Adipocyte (in vitro differentiated cells): ENCODE measurements at regions not wholly inside any gene's neighbourhood (a gene's known extent, or its start where the extent isn't known, plus 50 kb on each side); places are given as distances from the start of the nearest gene placed in this dataset.

Experiments used
- DNase-seq: peaks from one replicate; pipeline ENCODE4 v3.0.0-alpha.2; 2015; ENCODE audit warnings: low read depth
- H3K27me3 ChIP-seq: replicated peaks from 2 replicates; pipeline ENCODE4 v1.7.0; 2013; ENCODE audit warnings: mild to moderate bottlenecking, low read length, moderate library complexity; ENCODE audit not compliant: control insufficient read depth, insufficient read depth
- H3K36me3 ChIP-seq: 2 replicates; pipeline ENCODE4 v1.7.0; 2013; ENCODE audit warnings: low read length, mild to moderate bottlenecking, moderate library complexity; ENCODE audit not compliant: control insufficient read depth, insufficient read depth, severe bottlenecking
- H3K4me1 ChIP-seq: 2 replicates; pipeline ENCODE4 v1.7.0; 2013; ENCODE audit warnings: mild to moderate bottlenecking, low read length, moderate library complexity; ENCODE audit not compliant: control insufficient read depth, insufficient read depth
- H3K4me3 ChIP-seq: 2 replicates; pipeline ENCODE4 v1.7.0; 2013; ENCODE audit warnings: mild to moderate bottlenecking, low read length, moderate library complexity
- H3K9ac ChIP-seq: 2 replicates; pipeline ENCODE4 v1.7.0; 2013; ENCODE audit warnings: mild to moderate bottlenecking, low read length, moderate library complexity
- H3K9me3 ChIP-seq: 2 replicates; pipeline ENCODE4 v1.7.0; 2013; ENCODE audit warnings: mild to moderate bottlenecking, low read length, moderate library complexity; ENCODE audit not compliant: control insufficient read depth

GRCh38 chr7:91661727-91662126 lies 218.8 kb downstream of the MTERF1 start:
- no peak for DNase-seq
- H3K4me1 ChIP-seq = peaks cover 14% of the 10 kb centered on the region

DNA sequence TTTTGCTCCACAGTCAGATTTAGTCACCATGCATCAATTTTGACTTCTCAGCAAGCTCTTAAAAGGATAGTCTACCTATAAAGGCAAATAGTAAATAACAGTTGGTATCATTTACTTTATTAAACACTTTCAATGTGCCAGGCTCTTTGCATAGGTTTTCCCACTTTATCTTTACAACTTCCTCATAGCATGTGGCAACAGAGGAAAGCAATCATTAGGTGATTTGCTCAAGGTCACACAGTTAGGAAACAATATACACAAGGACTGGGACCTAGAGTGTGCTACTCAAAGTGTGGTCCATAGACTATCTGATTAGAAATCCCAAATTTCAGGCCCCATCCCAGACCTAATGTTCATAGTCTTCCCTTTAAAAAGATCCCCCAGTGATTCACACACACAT lies 212.3 kb downstream of the MTERF1 start:
- Histone ChIP-seq H3K27me3 (no peaks in the 10 kb centered on the region), H3K4me1 (no peaks in the 10 kb centered on the region), H3K36me3 (no peaks in the 10 kb centered on the region), H3K9ac (no peak overlapping the region), H3K9me3 (no peaks in the 10 kb centered on the region), H3K4me3 (no peak overlapping the region)
- no peak for DNase-seq

More at GRCh38 chr7:91661727-91662126, 218.8 kb downstream of the MTERF1 start:
- H3K9ac ChIP-seq = no peak overlapping the region
- H3K27me3 ChIP-seq = no peaks in the 10 kb centered on the region
- H3K9me3 ChIP-seq = no peaks in the 10 kb centered on the region
- H3K36me3 ChIP-seq = no peaks in the 10 kb centered on the region
- no peak overlapping the region for H3K4me3 ChIP-seq

DNA sequence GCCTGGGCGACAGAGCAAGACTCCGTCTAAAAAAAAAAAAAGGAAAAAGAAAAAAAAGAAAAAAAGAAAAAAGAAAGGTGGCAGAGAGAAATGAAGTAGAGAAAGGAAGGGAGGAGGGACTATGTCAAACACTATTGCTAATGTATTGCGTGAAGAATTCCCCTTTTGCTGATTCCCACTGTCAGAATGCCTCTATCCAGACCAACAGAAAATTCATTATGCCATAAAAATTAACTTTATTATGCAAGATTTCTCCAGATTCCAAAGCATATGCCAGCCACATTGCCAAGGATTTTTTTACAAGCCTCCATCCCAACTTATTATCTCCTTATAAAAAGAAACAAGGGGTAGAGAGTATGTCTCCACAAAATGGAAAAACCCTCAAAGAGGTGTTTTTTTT lies 209.3 kb downstream of the MTERF1 start:
- Histone ChIP-seq H3K9ac (no peak overlapping the region), H3K4me3 (no peak overlapping the region), H3K4me1 (no peaks in the 10 kb centered on the region), H3K27me3 (no peaks in the 10 kb centered on the region), H3K36me3 (no peaks in the 10 kb centered on the region), H3K9me3 (no peaks in the 10 kb centered on the region)
- no peak for DNase-seq

DNA sequence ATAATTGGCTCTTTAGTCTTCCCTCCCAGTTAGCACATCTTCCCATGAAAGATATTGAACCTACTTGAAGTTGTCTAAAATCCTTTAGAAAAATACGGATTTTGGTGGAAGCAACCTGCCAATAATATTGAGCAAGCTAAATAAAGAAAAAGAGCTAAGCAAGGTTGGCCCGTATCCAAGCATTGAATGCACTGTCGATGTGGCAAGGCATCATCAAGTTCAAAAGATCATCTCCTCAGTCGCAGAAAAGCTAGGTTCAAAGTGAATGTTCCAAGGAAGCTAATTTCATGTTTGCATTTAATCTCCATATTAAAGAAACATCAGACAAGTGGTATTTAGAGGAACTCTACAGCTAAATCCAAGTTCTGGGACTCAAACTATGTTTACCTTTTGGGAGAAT lies 206.0 kb downstream of the MTERF1 start:
- Histone ChIP-seq H3K27me3 (no peaks in the 10 kb centered on the region), H3K36me3 (no peaks in the 10 kb centered on the region), H3K4me3 (no peak overlapping the region), H3K9ac (no peak overlapping the region), H3K9me3 (no peaks in the 10 kb centered on the region), H3K4me1 (no peaks in the 10 kb centered on the region)
- no peak for DNase-seq

DNA sequence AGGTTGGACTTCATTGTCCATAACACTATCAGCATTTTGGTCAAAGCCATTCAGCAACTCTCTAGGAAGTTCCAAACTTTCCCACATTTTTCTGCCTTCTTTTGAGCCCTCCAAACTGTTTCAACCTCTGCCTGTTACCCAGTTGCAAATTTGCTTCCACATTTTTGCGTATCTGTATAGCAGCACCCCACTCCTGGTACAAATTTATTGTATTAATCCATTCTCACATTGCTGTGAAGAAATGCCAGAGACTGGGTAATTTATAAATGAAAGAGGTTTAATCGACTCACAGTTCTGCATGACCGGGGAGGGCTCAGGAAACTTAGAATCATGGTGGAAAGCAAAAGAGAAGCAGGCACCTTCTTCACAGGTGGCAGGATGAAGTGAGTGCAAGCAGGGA lies 198.8 kb downstream of the MTERF1 start:
- H3K27me3 ChIP-seq = no peaks in the 10 kb centered on the region
- H3K9ac ChIP-seq = no peak overlapping the region
- H3K4me1 ChIP-seq = peaks cover 22% of the 10 kb centered on the region
- no peaks in the 10 kb centered on the region for H3K36me3 ChIP-seq
- no peak for DNase-seq
- peaks cover 16% of the 10 kb centered on the region for H3K9me3 ChIP-seq
- no peak overlapping the region for H3K4me3 ChIP-seq

DNA sequence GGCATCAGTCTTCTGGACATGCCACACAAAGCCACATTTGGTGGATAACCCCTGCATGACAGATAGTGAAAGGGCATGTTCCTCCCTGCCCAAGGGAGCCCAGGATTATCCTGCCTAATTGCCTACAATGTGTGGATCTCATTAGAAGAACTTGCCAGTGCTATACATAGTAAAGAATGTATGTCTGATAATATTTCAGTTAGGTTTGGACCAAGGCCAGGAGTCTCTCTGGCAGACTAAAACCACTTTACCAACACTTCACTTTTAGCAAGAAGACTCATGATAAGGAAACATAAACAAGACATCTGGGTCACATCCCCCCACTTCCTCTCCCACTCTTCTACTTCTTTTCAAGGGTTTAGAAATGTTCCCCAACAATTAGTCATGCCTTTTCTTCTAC lies 196.7 kb downstream of the MTERF1 start:
- Histone ChIP-seq H3K4me3 (no peak overlapping the region), H3K9ac (no peak overlapping the region), H3K27me3 (no peaks in the 10 kb centered on the region), H3K4me1 (peaks cover 22% of the 10 kb centered on the region), H3K9me3 (peaks cover 16% of the 10 kb centered on the region), H3K36me3 (no peaks in the 10 kb centered on the region)
- DNase-seq = peak; percentile 58

DNA sequence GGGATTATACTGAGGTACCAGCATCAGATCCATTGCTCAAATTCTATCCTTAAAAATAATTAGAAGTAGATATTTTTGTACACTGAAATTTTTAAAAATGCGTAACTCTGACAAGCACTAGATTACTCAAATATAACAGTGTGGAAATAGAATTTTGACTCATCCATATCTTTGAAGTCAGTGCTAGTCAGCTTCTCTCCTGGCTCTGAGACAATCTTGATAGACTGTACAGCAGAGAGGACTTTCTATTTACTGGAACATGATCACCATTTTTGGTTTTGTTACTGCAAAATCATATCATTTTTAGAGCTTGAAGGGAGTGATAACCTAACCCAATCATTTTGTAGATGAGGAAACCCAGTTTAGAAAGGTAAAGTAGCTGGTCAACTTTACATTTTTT lies 195.0 kb downstream of the MTERF1 start:
- H3K36me3 ChIP-seq = no peaks in the 10 kb centered on the region
- H3K4me3 ChIP-seq = no peak overlapping the region
- no peaks in the 10 kb centered on the region for H3K27me3 ChIP-seq
- DNase-seq = peak; percentile 48
- H3K4me1 ChIP-seq = peaks cover 22% of the 10 kb centered on the region
- peaks cover 16% of the 10 kb centered on the region for H3K9me3 ChIP-seq
- no peak overlapping the region for H3K9ac ChIP-seq

DNA sequence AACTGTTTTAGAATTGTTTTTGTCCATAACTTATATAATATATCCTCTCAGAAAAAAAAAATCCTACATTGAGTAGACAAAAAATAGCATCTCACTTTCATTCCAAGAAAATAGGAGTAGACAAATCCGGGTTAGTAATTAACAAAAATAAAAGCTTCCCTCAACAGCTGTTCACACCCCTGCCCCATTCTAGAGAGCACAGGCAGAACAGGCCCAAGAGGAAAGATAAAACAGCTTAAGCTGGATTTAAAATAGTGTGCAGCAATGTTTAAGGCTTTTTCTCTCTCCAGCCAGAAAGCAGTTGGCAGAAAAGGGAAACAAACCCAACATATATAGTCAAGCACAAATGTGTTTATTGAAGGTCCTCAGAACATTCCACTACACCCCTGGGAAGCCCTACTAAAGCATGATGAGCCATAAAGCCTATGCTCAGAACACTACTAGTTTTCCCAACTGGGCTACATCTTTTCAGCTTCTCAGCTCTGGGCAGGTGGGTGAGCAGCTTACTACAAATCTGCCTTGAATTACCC lies 189.9 kb downstream of the MTERF1 start:
- Histone ChIP-seq H3K4me3 (no peak overlapping the region), H3K9ac (no peak overlapping the region), H3K36me3 (no peaks in the 10 kb centered on the region), H3K4me1 (peaks cover 10% of the 10 kb centered on the region), H3K9me3 (no peaks in the 10 kb centered on the region), H3K27me3 (no peaks in the 10 kb centered on the region)
- no peak for DNase-seq

DNA sequence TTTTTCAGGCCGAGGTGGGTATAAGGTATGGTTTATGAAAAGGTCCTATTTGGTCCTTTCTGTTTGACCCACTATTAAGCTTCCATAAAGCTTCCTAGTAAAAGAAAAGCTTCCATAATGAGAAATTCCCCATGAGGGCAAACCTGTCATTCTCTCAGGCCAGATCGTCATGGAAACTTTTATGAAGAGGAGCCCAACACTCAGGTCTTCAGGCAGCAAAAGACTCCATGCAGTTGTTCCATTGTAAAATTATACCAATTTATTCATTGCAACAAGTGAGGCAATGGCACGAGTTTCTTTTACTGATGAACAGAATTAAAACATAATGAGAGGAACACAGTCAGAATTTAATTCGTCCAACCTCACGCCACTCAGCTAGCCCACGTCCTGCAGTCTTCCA lies 188.6 kb downstream of the MTERF1 start:
- H3K9me3 ChIP-seq = no peaks in the 10 kb centered on the region
- no peak overlapping the region for H3K4me3 ChIP-seq
- H3K9ac ChIP-seq = no peak overlapping the region
- no peaks in the 10 kb centered on the region for H3K36me3 ChIP-seq
- H3K4me1 ChIP-seq = peaks cover 6% of the 10 kb centered on the region
- DNase-seq = no peak
- H3K27me3 ChIP-seq = no peaks in the 10 kb centered on the region

- Histone ChIP-seq H3K4me3 (no peak overlapping the region), H3K9ac (no peak overlapping the region), H3K9me3 (no peaks in the 10 kb centered on the region), H3K27me3 (no peaks in the 10 kb centered on the region), H3K36me3 (no peaks in the 10 kb centered on the region), H3K4me1 (peaks cover 6% of the 10 kb centered on the region)
- peak; percentile 27 for DNase-seq
Measured at GRCh38 chr7:91692800-91693199, 187.7 kb downstream of the MTERF1 start.

DNA sequence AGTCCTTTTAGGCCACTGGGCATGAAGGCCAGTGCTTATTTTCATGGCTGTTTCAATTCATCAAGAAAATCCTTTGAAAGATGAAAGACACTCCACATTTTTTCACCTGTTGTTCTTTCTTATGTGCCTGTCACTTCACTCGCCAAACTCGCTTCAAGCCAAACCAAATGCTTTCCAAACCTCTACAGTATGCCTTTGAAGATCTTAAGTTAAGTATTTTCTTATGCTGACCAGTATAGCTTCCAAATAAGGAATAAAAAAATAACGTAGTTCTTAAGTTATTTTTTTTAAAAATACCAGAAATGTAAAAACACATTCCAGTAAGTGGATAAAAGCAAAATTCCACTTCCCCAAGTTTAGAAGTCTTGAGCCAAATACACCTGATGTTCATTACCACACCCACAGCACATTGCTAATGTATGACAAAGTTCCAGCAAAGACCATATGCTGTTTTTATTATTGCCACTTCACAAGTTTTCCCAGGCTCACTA lies 186.1 kb downstream of the MTERF1 start:
- Histone ChIP-seq H3K9ac (no peak overlapping the region), H3K9me3 (no peaks in the 10 kb centered on the region), H3K27me3 (no peaks in the 10 kb centered on the region), H3K4me3 (no peak overlapping the region), H3K4me1 (peaks cover 6% of the 10 kb centered on the region), H3K36me3 (no peaks in the 10 kb centered on the region)
- peak; percentile 11 for DNase-seq

DNA sequence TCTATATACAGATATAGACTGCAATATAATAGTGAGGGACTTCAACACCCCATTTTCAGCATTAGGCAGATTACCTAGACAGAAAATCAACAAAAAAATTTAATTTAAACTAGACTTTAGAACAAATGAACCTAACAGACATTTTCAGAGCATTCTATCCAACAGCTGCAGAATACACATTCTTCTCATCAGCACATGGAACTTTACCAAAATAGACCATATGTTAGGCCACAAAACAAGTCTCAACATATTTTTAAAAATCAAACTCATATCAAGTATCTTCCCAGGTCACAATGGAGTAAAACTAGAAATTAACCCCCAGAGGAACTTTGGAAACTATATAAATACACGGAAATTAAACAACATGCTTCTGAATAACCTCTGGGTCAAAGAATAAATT lies 169.6 kb downstream of the MTERF1 start:
- Histone ChIP-seq H3K4me1 (no peaks in the 10 kb centered on the region), H3K4me3 (no peak overlapping the region)
- no peak for DNase-seq

More for the DNA sequence above, 169.6 kb downstream of the MTERF1 start:
- H3K9ac ChIP-seq = no peak overlapping the region
- H3K36me3 ChIP-seq = no peaks in the 10 kb centered on the region
- H3K9me3 ChIP-seq = peaks cover 15% of the 10 kb centered on the region
- H3K27me3 ChIP-seq = no peaks in the 10 kb centered on the region
